Breast epithelium (tissue), 4 donors: ENCODE measurements at regions not wholly inside any gene's neighbourhood (a gene's known extent, or its start where the extent isn't known, plus 50 kb on each side); places are given as distances from the start of the nearest gene placed in this dataset.

Source experiments
- DNase-seq, 2 donors: peaks; one replicate each; pipeline ENCODE4 v3.0.0-alpha.2; 2019; ENCODE audit warnings: low spot score in 2 of 2
- H3K27ac ChIP-seq, 2 donors: fragments of 200-600 bp; sonication (generic) in 1 of 2; one replicate each; pipeline ENCODE4 v1.5.1; 2016 to 2019; ENCODE audit warnings: mild to moderate bottlenecking in 1 of 2
- H3K27me3 ChIP-seq, 2 donors: fragments of 200-600 bp; sonication (generic) in 1 of 2; one replicate each; pipeline versions ENCODE4 v1.5.1 to v1.6.0; 2017 to 2019; ENCODE audit warnings: control low read depth in 1 of 2, mild to moderate bottlenecking in 1 of 2
- H3K36me3 ChIP-seq: fragments of 200-600 bp; one replicate; pipeline ENCODE4 v1.5.1; 2019
- H3K4me1 ChIP-seq, 2 donors: fragments of 200-600 bp; sonication (generic); one replicate each; pipeline ENCODE4 v1.5.1; 2016 to 2019; ENCODE audit warnings: control low read depth in 1 of 2
- H3K4me3 ChIP-seq, 3 donors: fragments of 200-600 bp; sonication (generic); 1 replicate in 2 of 3; 2 replicates in 1 of 3; pipeline ENCODE4 v1.5.1; 2016 to 2019; ENCODE audit warnings: mild to moderate bottlenecking in 3 of 3, moderate library complexity in 2 of 3
- H3K9me3 ChIP-seq, 2 donors: fragments of 200-600 bp; sonication (generic) in 1 of 2; one replicate each; pipeline ENCODE4 v1.5.1; 2016 to 2019; ENCODE audit warnings: control low read depth in 1 of 2
- CTCF ChIP-seq, 3 donors: fragments of 450-650 bp; IDR thresholded peaks; one replicate each; pipeline ENCODE4 v1.5.1; 2016 to 2017; ENCODE audit warnings: antibody characterized with exemption in 3 of 3, mild to moderate bottlenecking in 3 of 3, moderate library complexity in 3 of 3
- POLR2A ChIP-seq: fragments of 450-650 bp; IDR thresholded peaks from one replicate; pipeline ENCODE4 v1.6.1; 2016; ENCODE audit warnings: antibody characterized with exemption, mild to moderate bottlenecking, moderate library complexity
- POLR2AphosphoS5 ChIP-seq, 3 donors: sonication (generic); formaldehyde crosslinking; IDR thresholded peaks; one replicate each; pipeline ENCODE4 v1.6.1; 2017; ENCODE audit warnings: antibody characterized with exemption in 3 of 3
- intact Hi-C: fragments of 100-400 bp; cut with DNase I; formaldehyde crosslinking; loops from one replicate; pipeline ENCODE4 v1.15.1; 2023; ENCODE audit warnings: low total_unique reads

GRCh38 chr1:37404711-37405110, 69.7 kb upstream of the ZC3H12A start:
- no peak for DNase-seq
- no peak overlapping the region for H3K4me3 ChIP-seq
- no peaks in the 10 kb centered on the region for H3K4me1 ChIP-seq
- H3K27ac ChIP-seq = no peak overlapping the region
- no peaks in the 10 kb centered on the region for H3K36me3 ChIP-seq
- intact Hi-C loops = no loop called here
- peaks cover 0 to under 1% of the 10 kb centered on the region in 2 donors for H3K27me3 ChIP-seq
- no peaks in the 10 kb centered on the region for H3K9me3 ChIP-seq
- no peak for TF ChIP-seq POLR2A
- TF ChIP-seq CTCF (IDR thresholded peaks at IDR 0.05) = no peak
- TF ChIP-seq POLR2AphosphoS5 (IDR thresholded peaks at IDR 0.05) = no peak

GRCh38 chr1:37410105-37410504, 64.3 kb upstream of the ZC3H12A start:
- Histone ChIP-seq H3K9me3 (no peaks in the 10 kb centered on the region), H3K36me3 (no peaks in the 10 kb centered on the region), H3K27me3 (peaks cover 0 to 11% of the 10 kb centered on the region in 2 donors), H3K4me1 (no peaks in the 10 kb centered on the region), H3K27ac (no peak overlapping the region), H3K4me3 (no peak overlapping the region)
- no peak for DNase-seq
- TF ChIP-seq CTCF (IDR thresholded peaks at IDR 0.05) (no peak), POLR2A (no peak), POLR2AphosphoS5 (IDR thresholded peaks at IDR 0.05) (no peak)
- intact Hi-C loops = no loop called here

- TF ChIP-seq POLR2AphosphoS5 (IDR thresholded peaks at IDR 0.05) = no peak
- TF ChIP-seq CTCF (IDR thresholded peaks at IDR 0.05) = no peak
- no peak for TF ChIP-seq POLR2A
- H3K27ac ChIP-seq = no peak overlapping the region
- H3K4me3 ChIP-seq = no peak overlapping the region
- H3K4me1 ChIP-seq = no peaks in the 10 kb centered on the region
- intact Hi-C loops = no loop called here
- no peak for DNase-seq
- no peaks in the 10 kb centered on the region for H3K9me3 ChIP-seq
- no peaks in the 10 kb centered on the region for H3K36me3 ChIP-seq
- H3K27me3 ChIP-seq = peaks cover 0 to 11% of the 10 kb centered on the region in 2 donors
Measured at GRCh38 chr1:37410815-37411214, 63.6 kb upstream of the ZC3H12A start.

- Histone ChIP-seq H3K4me3 (no peak overlapping the region), H3K4me1 (no peaks in the 10 kb centered on the region), H3K36me3 (no peaks in the 10 kb centered on the region), H3K27ac (no peak overlapping the region), H3K27me3 (peaks cover 0 to 3% of the 10 kb centered on the region in 2 donors), H3K9me3 (no peaks in the 10 kb centered on the region)
- TF ChIP-seq POLR2A (no peak), POLR2AphosphoS5 (IDR thresholded peaks at IDR 0.05) (no peak), CTCF (IDR thresholded peaks at IDR 0.05) (no peak)
- no peak for DNase-seq
- intact Hi-C loops = no loop called here
Measured at GRCh38 chr1:37415611-37416244, 58.7 kb upstream of the ZC3H12A start.

GRCh38 chr1:37420456-37420855, 53.9 kb upstream of the ZC3H12A start:
- DNase-seq = no peak
- TF ChIP-seq CTCF (IDR thresholded peaks at IDR 0.05) (no peak), POLR2AphosphoS5 (IDR thresholded peaks at IDR 0.05) (no peak), POLR2A (no peak)

More at GRCh38 chr1:37420456-37420855, 53.9 kb upstream of the ZC3H12A start:
- intact Hi-C loops = no loop called here
- H3K4me3 ChIP-seq = no peak overlapping the region
- H3K27me3 ChIP-seq = no peaks in the 10 kb centered on the region
- H3K9me3 ChIP-seq = no peaks in the 10 kb centered on the region
- H3K36me3 ChIP-seq = no peaks in the 10 kb centered on the region
- H3K27ac ChIP-seq = no peak overlapping the region
- H3K4me1 ChIP-seq = no peaks in the 10 kb centered on the region
